GM21529 (cell line): ENCODE measurements at regions not wholly inside any gene's neighbourhood (a gene's known extent, or its start where the extent isn't known, plus 50 kb on each side); places are given as distances from the start of the nearest gene placed in this dataset.
A peak's percentile ranks its signal among the peaks of the same experiment; 100 is the strongest.

ENCODE experiments used
- ATAC-seq: cut with Tn5 transposase; IDR thresholded peaks from one replicate; pipeline ENCODE4 v1.9.1; 2021; ENCODE audit not compliant: unreplicated experiment

DNA sequence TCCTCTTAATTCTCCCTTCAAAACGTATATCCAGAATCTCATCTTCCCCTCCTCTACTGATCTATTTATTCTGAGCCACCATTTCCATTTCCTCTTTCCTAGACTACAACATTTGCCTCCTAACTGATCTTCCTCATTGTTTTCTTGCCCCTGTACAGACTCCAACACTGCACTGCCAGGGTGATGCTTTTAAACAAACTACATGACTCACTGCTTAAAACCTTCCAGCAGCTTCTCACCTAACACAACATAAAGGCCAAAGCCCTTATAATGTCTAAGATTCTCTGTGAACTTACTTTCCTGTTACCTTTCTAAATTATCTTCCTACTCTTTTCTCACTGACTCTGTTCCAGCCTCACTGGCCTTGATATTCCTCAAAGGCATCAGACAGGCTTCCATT lies 161.0 kb upstream of the HS3ST1 start:
- no peak for ATAC-seq

DNA sequence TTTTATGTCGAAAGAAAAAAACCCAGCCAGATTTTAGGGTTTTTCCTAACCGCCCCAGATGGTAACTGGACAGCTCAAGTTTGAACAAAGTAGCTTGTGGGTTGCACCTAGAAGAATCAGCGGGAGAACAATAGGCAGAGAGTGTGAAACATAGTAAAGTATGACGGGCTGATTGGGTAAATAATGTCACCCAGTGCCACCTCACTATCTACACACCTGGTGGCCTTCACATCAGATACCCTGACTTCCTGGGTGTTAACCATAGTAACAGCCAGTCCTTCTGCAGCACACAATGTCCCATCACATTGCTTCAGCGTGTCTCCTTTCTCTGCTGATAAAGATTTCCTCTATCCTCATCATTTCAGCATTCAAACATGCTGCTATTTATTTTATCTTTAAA lies 159.1 kb upstream of the HS3ST1 start:
- ATAC-seq, result no peak

- ATAC-seq, result no peak
Observed at GRCh38 chr4:11585506-11585905, 156.8 kb upstream of the HS3ST1 start.

GRCh38 chr4:11568511-11568910 lies 139.8 kb upstream of the HS3ST1 start:
- ATAC-seq, result no peak

DNA sequence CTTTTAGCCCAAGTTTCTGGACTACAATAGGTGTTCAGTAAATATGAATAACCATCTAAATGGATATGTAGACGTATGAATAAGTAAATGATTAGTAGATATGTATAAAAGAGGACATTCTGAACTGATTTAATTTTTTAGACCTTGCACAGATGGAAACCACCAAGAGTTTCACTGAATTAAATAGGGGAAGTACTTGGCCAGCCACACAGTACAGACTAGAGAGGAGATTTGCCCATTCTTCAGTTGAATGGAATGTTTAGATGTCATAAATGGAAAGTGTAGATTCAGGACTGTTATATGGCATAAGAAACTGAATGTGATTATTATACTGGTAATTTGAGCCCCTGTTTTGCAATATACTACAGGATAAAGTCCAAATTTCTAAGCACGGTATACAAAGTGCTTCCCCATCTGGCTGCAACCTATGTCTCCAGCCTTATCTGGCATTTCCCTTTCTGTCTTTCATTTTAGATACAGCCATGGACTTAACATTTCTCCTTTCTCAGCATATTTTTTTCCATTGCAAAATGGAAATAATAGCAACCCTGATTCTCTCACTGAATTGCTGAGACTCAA lies 137.8 kb upstream of the HS3ST1 start:
- ATAC-seq, result peak; percentile 85

DNA sequence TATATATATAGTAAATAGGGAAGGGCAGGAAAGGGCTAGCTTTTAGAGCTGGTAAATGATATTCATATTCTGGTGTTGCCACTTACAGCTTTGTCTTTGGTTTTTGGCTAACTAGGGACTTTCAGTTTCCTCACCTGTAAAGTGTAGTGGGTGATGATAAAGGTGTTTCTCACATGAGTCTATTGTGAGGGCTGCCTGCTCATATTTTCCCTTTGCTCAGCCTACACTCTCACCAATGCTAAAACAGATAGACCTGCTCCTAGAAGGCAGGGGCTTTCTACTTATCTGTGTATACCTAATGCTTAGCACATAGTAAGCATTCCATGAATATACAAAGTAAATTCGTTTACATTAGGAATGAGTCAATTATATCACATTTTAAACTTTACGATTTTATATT lies 137.2 kb upstream of the HS3ST1 start:
- ATAC-seq, result peak; percentile 49

DNA sequence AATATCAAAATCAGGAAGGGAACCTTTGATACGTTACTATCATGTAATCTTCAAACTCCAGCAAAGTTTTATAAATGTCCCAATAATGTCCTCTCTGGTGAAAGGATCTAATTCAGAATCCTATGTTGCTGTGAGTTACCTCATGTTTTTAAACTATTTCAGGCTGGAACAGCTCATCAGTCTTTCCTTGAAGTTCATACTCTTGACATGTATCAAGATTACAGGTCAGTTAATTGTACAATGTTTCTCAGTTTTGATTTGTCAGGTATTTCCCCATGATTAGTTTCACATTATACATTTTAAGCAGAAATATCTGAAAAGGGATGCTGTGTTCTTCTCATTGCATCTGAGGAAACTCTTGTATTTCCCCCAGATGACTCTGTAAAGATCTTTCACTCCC lies 136.5 kb upstream of the HS3ST1 start:
- no peak for ATAC-seq

DNA sequence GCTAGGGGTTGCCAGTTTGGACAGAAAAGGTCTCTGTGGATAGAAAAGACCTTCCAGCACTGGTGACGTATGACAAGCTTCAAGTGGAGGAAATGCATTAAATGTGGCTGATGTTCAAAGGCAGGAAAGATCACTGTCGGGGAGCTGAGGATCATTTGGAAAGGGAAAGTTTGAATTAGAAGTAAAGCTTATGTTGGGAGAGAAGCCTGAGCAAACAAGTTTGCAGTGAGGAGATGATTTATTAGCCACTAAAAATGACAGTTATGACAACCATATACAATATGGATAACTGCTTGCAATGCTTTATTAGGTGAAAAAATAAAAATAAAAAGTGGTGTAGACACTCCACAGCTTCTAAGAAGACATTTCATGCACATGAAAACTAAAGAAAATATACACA lies 135.3 kb upstream of the HS3ST1 start:
- ATAC-seq, result no peak

DNA sequence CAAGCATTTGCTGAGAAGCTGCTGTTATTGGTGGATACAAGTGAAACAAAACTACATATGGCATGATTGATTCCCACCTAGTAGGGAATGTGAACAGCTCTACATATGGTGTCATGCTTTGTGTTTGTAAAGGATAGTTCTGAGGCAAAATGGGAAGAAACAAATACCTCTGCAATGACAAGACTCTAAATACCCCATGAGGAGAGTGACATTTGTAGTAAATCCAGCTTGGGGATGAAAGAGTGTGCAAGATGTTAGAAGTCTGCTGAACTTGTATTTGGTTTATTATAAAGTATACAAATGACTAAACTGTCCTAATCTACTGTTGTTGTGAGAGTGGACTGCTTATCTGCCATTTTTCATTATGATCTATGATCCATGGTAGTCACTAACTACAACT lies 120.8 kb upstream of the HS3ST1 start:
- ATAC-seq, result no peak

- peak; percentile 96 for ATAC-seq
Observed at GRCh38 chr4:11548597-11549082, 119.9 kb upstream of the HS3ST1 start.

- ATAC-seq, result no peak
Observed at GRCh38 chr4:11546391-11547175, 117.9 kb upstream of the HS3ST1 start.

DNA sequence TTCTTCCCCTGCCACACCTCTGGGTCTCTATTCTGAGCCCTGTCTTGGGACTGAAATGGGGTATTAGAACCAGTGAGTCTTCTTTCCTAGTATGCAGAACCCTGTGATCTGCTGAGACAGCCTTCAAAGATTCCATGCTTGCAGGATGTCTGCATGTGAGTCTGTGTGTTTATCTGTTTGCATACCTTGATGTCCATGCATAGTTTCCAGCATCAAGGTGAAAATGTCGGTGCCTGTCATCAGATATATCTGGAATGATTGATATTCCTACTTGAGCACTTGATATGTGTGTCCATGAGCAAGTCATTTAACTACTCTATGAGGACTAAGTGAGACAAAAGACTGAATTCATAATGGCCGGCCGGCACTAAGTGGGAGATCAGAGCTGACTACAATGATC lies 117.0 kb upstream of the HS3ST1 start:
- ATAC-seq, result no peak

DNA sequence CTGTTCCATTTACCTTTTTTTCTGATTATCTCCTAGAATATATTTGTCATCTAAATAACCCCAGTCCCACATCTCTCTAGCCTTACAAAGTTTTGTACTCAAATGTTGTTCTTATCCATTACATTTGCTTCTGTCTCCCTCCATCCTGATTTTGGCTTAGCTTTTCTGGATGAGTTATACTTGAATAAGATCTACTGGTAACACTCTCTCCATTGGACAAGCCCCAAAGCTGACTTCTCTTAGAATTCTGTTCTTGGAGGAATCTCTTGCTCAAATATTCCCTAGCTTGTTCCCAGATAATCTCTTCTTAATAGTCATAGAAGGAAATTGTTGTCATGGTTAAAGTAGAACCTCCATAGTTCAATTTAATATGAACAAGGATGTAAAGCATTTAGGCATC lies 115.5 kb upstream of the HS3ST1 start:
- ATAC-seq, result no peak

DNA sequence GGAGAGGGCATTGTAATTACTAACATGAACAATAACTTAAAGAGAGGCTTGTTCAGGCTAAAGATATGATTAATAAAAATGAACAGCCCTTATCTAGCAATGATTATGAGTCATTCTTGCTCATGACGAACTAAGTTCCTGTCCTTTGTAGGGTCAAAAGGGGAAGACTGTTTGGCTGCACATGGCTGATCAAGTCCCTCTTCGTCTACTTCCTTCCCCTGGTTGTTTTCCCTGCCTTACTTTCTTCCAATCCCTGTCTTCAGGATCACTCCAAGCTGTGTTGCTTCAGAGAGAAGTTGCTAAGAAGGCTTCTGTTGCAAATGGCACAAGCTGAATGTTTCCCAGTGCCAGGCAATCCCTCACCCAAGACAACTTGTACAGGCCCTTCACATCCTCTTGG lies 115.0 kb upstream of the HS3ST1 start:
- peak; percentile 48 for ATAC-seq

DNA sequence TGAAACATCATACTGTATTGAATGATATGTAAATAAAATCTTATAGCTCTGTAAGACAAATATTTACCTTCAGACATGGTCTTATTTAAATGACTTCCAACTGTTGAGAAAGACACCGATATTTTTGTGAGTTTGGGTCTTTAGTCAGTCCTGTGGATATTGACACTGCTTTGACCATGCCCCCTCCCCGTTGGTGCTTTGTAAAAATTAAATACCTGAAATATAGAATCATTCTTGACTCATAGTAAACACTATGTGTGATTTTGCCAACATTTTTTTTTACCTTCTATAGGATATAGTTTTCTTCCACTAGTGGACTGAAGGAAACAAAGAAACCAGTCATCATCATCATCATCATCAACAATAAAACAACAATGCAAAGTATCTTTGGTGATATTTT lies 114.3 kb upstream of the HS3ST1 start:
- no peak for ATAC-seq

GRCh38 chr4:11537846-11538245 lies 109.2 kb upstream of the HS3ST1 start:
- ATAC-seq, result peak; percentile 59

DNA sequence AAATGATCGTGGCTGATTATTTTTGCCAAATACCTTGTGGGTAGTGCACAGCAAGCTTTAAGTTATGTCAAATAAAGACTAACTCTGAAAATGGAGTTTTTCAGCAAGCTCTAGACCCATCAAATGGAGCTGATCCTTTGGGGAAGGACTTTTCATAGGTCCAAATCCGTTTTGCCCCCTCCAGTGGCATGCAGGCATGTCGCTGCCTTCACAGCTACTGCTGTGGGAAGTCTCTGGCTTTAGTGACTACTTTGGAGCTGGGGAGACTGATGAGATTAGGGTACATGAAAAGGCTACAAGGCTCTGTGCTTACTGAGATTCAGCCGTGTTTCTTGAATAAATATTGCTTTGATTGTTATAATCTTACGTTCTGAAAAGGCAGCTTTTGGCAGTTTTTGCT lies 106.6 kb upstream of the HS3ST1 start:
- ATAC-seq, result no peak

GRCh38 chr4:11534623-11535302 lies 106.1 kb upstream of the HS3ST1 start:
- no peak for ATAC-seq

DNA sequence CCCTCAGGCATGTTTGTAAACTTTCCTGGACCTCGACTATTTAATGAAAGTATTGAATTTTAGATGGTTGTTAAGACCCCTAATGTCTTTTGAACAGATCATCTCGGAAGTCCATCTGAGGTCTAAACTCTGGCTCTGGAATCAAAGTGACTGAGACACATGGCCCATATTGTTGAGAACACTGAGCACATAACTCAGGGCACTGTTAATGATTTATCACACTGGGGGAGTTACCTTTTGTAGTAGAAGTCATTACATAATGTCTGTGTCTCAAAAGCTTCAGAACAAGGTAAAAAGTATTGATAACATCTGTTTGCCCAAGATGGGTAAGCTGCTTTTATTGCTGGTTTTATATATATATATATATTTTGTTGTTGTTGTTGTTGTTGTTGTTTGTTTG lies 103.4 kb upstream of the HS3ST1 start:
- ATAC-seq, result no peak

DNA sequence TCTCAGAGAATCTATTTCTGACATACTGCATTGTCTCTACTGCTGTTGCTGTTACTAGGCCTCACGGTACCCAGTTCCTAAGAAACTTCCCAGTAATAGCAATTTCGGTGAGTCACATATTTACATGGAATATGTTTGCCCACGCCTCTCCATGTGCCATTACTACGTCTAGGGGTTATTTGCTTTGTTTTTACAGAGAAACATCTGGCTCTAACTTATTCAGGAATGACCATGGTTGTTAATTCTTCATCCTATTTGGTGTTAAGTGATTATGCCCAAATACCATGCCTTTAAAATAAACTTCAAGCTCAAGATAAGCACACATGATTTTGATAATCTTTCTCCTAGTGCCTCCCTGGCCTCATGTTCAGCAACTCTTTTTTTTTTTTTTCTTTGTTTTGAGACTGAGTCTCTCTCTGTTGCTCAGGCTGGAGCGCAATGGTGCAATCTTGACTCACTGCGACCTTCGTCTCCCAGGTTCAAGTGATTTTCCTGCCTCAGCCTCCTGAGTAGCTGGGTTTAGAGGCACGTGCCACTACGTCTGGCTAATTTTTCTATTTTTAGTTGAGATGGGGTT lies 101.0 kb upstream of the HS3ST1 start:
- no peak for ATAC-seq

DNA sequence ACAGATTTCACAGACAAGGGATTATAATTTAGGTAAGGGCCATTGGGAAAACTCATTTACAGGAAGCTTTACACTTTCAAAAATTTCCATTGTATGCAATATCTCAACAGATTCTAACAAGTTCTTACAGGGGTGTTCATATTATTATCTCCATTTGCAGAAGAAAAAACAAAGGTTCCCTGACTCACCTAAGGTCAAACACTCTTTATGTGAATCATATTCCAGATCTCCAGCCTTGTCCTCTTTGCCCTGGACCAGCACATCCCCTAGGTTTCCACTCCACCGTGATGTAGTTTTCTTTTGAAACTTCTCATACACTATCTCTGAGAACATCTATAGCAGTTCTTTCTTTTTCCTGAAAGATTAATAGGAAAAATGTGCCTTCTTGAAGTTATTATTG lies 96.4 kb upstream of the HS3ST1 start:
- no peak for ATAC-seq

DNA sequence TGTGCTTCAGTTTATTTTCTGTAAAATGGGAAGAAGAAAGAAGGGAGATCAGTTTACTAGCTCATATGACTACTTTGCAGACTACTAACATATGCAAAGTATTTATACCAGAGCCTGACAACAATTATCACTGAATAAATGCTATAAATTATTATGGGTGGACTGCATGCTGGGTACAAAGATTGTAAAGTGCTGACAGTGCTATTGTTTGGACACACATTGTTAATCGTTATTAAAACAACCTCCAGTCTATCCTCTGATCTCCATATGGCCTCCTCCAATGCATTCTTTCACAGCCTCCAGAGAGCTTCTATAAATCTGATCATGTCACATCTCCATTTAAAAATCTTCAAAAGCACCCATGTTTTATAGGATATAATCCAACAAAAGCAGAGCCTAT lies 90.1 kb upstream of the HS3ST1 start:
- ATAC-seq, result no peak
